ENCODE measurements at regions not wholly inside any gene's neighbourhood (a gene's known extent, or its start where the extent isn't known, plus 50 kb on each side); places are given as distances from the start of the nearest gene placed in this dataset.

GRCh38 chr17:20775331-20775730 lies 195.8 kb downstream of the CDRT15L2 start:
- no peaks in the 10 kb centered on the region for H3K4me1 ChIP-seq (ENCODE audit: control insufficient read depth, insufficient read depth, low read length)
- no peaks in the 10 kb centered on the region for H3K36me3 ChIP-seq (ENCODE audit: control insufficient read depth in 2 of 2, insufficient read depth in 2 of 2, low read length in 1 of 2)
- BruUV-seq (replicated peaks): no TSS peak
- SMC1A ChIA-PET (ENCODE audit: uncharacterized antibody, unreplicated experiment): no interaction called here
- no peaks in the 10 kb centered on the region for H3K9me3 ChIP-seq (replicated peaks; ENCODE audit: control insufficient read depth, insufficient read depth, low read length)
- DNase-seq (ENCODE audit: low read depth, low spot score) (no peak), FAIRE-seq (no peak), ATAC-seq (no peak)
- no peaks in the 10 kb centered on the region for H4K20me1 ChIP-seq (ENCODE audit: control insufficient read depth, insufficient read depth)
- intact Hi-C loops (cut with micrococcal nuclease; ENCODE audit: unreplicated experiment) (no loop called here), in situ Hi-C loops (cut with MboI) (no loop called here)
- RAD21 ChIA-PET (ENCODE audit: unreplicated experiment): no interaction called here
- no peak for TF ChIP-seq EP300 (IDR thresholded peaks at IDR 0.05; ENCODE audit: borderline replicate concordance in 1 of 2, control insufficient read depth in 1 of 2, low read depth in 2 of 2, low read length in 2 of 2)
- no peak for TF ChIP-seq RCOR1 (conservative IDR thresholded peaks at IDR 0.05; ENCODE audit: low read depth, low read length)
- TF ChIP-seq CHD1 (IDR thresholded peaks at IDR 0.05; ENCODE audit: low read depth, low read length): no peak
- TF ChIP-seq FOS (IDR thresholded peaks at IDR 0.05; ENCODE audit: borderline replicate concordance, extremely low read depth, insufficient read length): no peak
- no peak for TF ChIP-seq SKIL (IDR thresholded peaks at IDR 0.05; ENCODE audit: low read depth, poor library complexity, severe bottlenecking)
- TF ChIP-seq MTA2 (IDR thresholded peaks at IDR 0.05; ENCODE audit: low read depth): no peak
- no peak for TF ChIP-seq NBN (IDR thresholded peaks at IDR 0.05)
- TF ChIP-seq TCF7 (IDR thresholded peaks at IDR 0.05; ENCODE audit: borderline replicate concordance): no peak
- no peak for TF ChIP-seq PBX3 (IDR thresholded peaks at IDR 0.05; ENCODE audit: insufficient replicate concordance, low read depth, low read length)
- no peak for TF ChIP-seq HDAC2 (IDR thresholded peaks at IDR 0.05)
- no peak for TF ChIP-seq PRDM15 (CRISPR knock-in tag; IDR thresholded peaks at IDR 0.05)
- no peak for TF ChIP-seq HDGF (IDR thresholded peaks at IDR 0.05)
- no peak for TF ChIP-seq NRF1 (conservative IDR thresholded peaks at IDR 0.05; ENCODE audit: low read depth, low read length)
- no peak for TF ChIP-seq CREB1 (IDR thresholded peaks at IDR 0.05; ENCODE audit: low read depth)
- no peak for TF ChIP-seq SIX5 (IDR thresholded peaks at IDR 0.05; ENCODE audit: low read depth, low read length, severe bottlenecking)
- no peak for TF ChIP-seq TCF3 (IDR thresholded peaks at IDR 0.05; ENCODE audit: borderline replicate concordance, insufficient read depth, low read depth, low read length)
- H3K27ac ChIP-seq (ENCODE audit: control insufficient read depth, insufficient read depth): no peak overlapping the region
- H3K4me3 ChIP-seq: no peak overlapping the region
- H3K79me2 ChIP-seq (ENCODE audit: control insufficient read depth, insufficient read depth, low read length): no peaks in the 10 kb centered on the region
- CTCF ChIA-PET: no interaction called here
- no peak overlapping the region for H2AFZ ChIP-seq (ENCODE audit: control insufficient read depth, low read depth, low read length)
- 63% methylated on average over 19 of the region's 19 CpGs for whole genome bisulfite sequencing (ENCODE audit: insufficient coverage, insufficient replicate concordance, low lambda C conversion rate, missing lambda C conversion rate)
- H3K4me2 ChIP-seq (ENCODE audit: control insufficient read depth, insufficient read depth): no peak overlapping the region
- POLR2A ChIA-PET: no interaction called here
- H3K9ac ChIP-seq (ENCODE audit: control insufficient read depth, insufficient read depth, low read length): no peak overlapping the region
- H3K27me3 ChIP-seq (replicated peaks in 1 of 2; ENCODE audit: control insufficient read depth in 2 of 2, insufficient read depth in 2 of 2, low read length in 1 of 2): no peaks in the 10 kb centered on the region

Measured in GM12878 (cell line).